ENCODE measurements at regions not wholly inside any gene's neighbourhood (a gene's known extent, or its start where the extent isn't known, plus 50 kb on each side); places are given as distances from the start of the nearest gene placed in this dataset.

GRCh38 chr6:99091985-99092384 is 144.2 kb upstream of the FBXL4 start:
- Histone ChIP-seq H3K9me2 (ENCODE audit: insufficient read depth, low read length) (no peaks in the 10 kb centered on the region), H3K4me2 (ENCODE audit: low read length) (no peak overlapping the region), H3K9ac (ENCODE audit: low read length) (no peak overlapping the region), H4K20me1 (ENCODE audit: insufficient read depth) (no peaks in the 10 kb centered on the region), H3K27me3 (ENCODE audit: insufficient read depth, low read depth, low read length) (no peaks in the 10 kb centered on the region), H3K79me2 (replicated peaks; ENCODE audit: insufficient read depth, low read length) (no peaks in the 10 kb centered on the region), H3K4me3 (ENCODE audit: low read length) (no peak overlapping the region), H3F3A (ENCODE audit: insufficient read depth, low read length, poor library complexity, severe bottlenecking) (no peaks in the 10 kb centered on the region), H3K36me3 (ENCODE audit: insufficient read depth, low read length) (no peaks in the 10 kb centered on the region), H2AFZ (ENCODE audit: low read depth, low read length) (no peak overlapping the region), H3K9me3 (ENCODE audit: low read length) (no peaks in the 10 kb centered on the region), H3K27ac (ENCODE audit: low read length) (no peak overlapping the region)
- TF ChIP-seq POLR2AphosphoS5 (IDR thresholded peaks at IDR 0.05): no peak
- TF ChIP-seq MXI1 (conservative IDR thresholded peaks at IDR 0.05; ENCODE audit: poor library complexity, severe bottlenecking): no peak
- TF ChIP-seq, protein P1, sequence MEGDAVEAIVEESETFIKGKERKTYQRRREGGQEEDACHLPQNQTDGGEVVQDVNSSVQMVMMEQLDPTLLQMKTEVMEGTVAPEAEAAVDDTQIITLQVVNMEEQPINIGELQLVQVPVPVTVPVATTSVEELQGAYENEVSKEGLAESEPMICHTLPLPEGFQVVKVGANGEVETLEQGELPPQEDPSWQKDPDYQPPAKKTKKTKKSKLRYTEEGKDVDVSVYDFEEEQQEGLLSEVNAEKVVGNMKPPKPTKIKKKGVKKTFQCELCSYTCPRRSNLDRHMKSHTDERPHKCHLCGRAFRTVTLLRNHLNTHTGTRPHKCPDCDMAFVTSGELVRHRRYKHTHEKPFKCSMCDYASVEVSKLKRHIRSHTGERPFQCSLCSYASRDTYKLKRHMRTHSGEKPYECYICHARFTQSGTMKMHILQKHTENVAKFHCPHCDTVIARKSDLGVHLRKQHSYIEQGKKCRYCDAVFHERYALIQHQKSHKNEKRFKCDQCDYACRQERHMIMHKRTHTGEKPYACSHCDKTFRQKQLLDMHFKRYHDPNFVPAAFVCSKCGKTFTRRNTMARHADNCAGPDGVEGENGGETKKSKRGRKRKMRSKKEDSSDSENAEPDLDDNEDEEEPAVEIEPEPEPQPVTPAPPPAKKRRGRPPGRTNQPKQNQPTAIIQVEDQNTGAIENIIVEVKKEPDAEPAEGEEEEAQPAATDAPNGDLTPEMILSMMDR (IDR thresholded peaks at IDR 0.05; ENCODE audit: poor library complexity, severe bottlenecking): no peak
- no peak for TF ChIP-seq REST (IDR thresholded peaks at IDR 0.05; ENCODE audit: borderline replicate concordance)
- TF ChIP-seq EZH2 (IDR thresholded peaks at IDR 0.05; ENCODE audit: borderline replicate concordance, insufficient read depth, low read length, poor library complexity, severe bottlenecking): no peak
- no peak for TF ChIP-seq EP300 (conservative IDR thresholded peaks at IDR 0.05; ENCODE audit: poor library complexity, severe bottlenecking)
- no peak for TF ChIP-seq RAD21 (conservative IDR thresholded peaks at IDR 0.05)
- no peak for TF ChIP-seq TAF1 (IDR thresholded peaks at IDR 0.05; ENCODE audit: low read depth)
- TF ChIP-seq SMC3 (conservative IDR thresholded peaks at IDR 0.05; ENCODE audit: poor library complexity): no peak

GRCh38 chr6:99080191-99080590 is 132.4 kb upstream of the FBXL4 start:
- H3K9me3 ChIP-seq (ENCODE audit: low read length): no peaks in the 10 kb centered on the region

More at GRCh38 chr6:99080191-99080590, 132.4 kb upstream of the FBXL4 start:
- H2AFZ ChIP-seq (ENCODE audit: low read depth, low read length): no peak overlapping the region
- no peaks in the 10 kb centered on the region for H3F3A ChIP-seq (ENCODE audit: insufficient read depth, low read length, poor library complexity, severe bottlenecking)
- no peaks in the 10 kb centered on the region for H3K36me3 ChIP-seq (ENCODE audit: insufficient read depth, low read length)
- no peaks in the 10 kb centered on the region for H3K79me2 ChIP-seq (replicated peaks; ENCODE audit: insufficient read depth, low read length)
- no peaks in the 10 kb centered on the region for H4K20me1 ChIP-seq (ENCODE audit: insufficient read depth)
- H3K27me3 ChIP-seq (ENCODE audit: insufficient read depth, low read depth, low read length): no peaks in the 10 kb centered on the region
- H3K9ac ChIP-seq (ENCODE audit: low read length): no peak overlapping the region
- H3K4me3 ChIP-seq (ENCODE audit: low read length): no peak overlapping the region
- TF ChIP-seq, protein P1 (IDR thresholded peaks at IDR 0.05; ENCODE audit: poor library complexity, severe bottlenecking): no peak
- TF ChIP-seq EZH2 (IDR thresholded peaks at IDR 0.05; ENCODE audit: borderline replicate concordance, insufficient read depth, low read length, poor library complexity, severe bottlenecking) (no peak), REST (IDR thresholded peaks at IDR 0.05; ENCODE audit: borderline replicate concordance) (no peak), SMC3 (conservative IDR thresholded peaks at IDR 0.05; ENCODE audit: poor library complexity) (no peak), MXI1 (conservative IDR thresholded peaks at IDR 0.05; ENCODE audit: poor library complexity, severe bottlenecking) (no peak), POLR2AphosphoS5 (IDR thresholded peaks at IDR 0.05) (no peak), EP300 (conservative IDR thresholded peaks at IDR 0.05; ENCODE audit: poor library complexity, severe bottlenecking) (no peak), TAF1 (IDR thresholded peaks at IDR 0.05; ENCODE audit: low read depth) (no peak), RAD21 (conservative IDR thresholded peaks at IDR 0.05) (no peak)
- no peak overlapping the region for H3K4me2 ChIP-seq (ENCODE audit: low read length)
- no peak overlapping the region for H3K27ac ChIP-seq (ENCODE audit: low read length)
- no peaks in the 10 kb centered on the region for H3K9me2 ChIP-seq (ENCODE audit: insufficient read depth, low read length)
